ENCODE measurements at regions not wholly inside any gene's neighbourhood (a gene's known extent, or its start where the extent isn't known, plus 50 kb on each side); places are given as distances from the start of the nearest gene placed in this dataset.

DNA sequence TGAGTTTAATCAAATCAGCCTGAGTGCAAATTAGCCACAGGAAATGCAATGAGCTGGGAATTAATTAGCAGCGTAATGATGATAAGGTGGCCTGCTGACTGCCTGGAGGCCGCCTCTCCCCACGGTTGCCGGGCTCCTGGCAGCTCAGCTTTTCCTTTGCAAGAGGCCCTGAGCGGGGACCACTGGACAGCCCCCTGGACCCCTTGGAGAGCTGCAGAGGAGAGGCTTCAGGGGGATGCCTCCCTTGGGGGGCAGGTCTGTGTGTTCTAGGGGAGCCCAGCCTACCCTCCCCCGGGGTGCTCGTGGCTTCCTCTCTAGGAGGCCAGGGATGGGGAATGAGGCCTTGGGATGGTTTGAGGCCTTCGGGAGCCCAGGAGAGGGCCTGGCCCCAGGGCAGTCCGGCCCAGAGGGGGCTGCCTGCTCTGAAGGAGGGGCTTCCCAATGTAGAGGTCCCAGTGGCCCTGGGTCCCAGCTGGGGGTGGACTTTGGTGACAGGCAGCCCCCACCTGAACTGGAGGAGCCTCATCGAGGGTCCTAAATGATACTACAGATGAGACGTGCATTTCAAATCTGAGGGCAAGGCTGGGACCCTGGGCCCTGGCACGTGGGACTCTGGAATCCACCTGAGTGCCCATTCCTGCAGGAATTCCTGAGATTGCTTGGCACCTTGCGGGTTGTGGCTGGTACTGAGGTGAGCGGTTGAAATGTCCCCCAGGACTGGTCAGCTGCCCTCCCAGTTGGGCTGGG lies 66.4 kb upstream of the BHLHE23 start:
- TF ChIP-seq, protein P1, sequence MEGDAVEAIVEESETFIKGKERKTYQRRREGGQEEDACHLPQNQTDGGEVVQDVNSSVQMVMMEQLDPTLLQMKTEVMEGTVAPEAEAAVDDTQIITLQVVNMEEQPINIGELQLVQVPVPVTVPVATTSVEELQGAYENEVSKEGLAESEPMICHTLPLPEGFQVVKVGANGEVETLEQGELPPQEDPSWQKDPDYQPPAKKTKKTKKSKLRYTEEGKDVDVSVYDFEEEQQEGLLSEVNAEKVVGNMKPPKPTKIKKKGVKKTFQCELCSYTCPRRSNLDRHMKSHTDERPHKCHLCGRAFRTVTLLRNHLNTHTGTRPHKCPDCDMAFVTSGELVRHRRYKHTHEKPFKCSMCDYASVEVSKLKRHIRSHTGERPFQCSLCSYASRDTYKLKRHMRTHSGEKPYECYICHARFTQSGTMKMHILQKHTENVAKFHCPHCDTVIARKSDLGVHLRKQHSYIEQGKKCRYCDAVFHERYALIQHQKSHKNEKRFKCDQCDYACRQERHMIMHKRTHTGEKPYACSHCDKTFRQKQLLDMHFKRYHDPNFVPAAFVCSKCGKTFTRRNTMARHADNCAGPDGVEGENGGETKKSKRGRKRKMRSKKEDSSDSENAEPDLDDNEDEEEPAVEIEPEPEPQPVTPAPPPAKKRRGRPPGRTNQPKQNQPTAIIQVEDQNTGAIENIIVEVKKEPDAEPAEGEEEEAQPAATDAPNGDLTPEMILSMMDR (conservative IDR thresholded peaks at IDR 0.05; ENCODE audit: low read depth, low read length) = no peak
- no peak for TF ChIP-seq EZH2 (IDR thresholded peaks at IDR 0.05; ENCODE audit: low read length, unreplicated experiment)

Measured in PC-3 (cell line).